Muscle layer of duodenum (tissue), 2 donors: ENCODE measurements at regions not wholly inside any gene's neighbourhood (a gene's known extent, or its start where the extent isn't known, plus 50 kb on each side); places are given as distances from the start of the nearest gene placed in this dataset.
"Not testable (repeated sequence)": the region's sequence is repeated elsewhere in the genome, so short reads cannot be mapped to it uniquely, and the experiment has no call there.

Source experiments
- H3K27ac ChIP-seq: one replicate; pipeline ENCODE4 v1.7.0; 2013; ENCODE audit warnings: mild to moderate bottlenecking, low read length
- H3K27me3 ChIP-seq: one replicate; pipeline ENCODE4 v1.7.0; 2013; ENCODE audit warnings: low read depth, mild to moderate bottlenecking, control low read depth, low read length
- H3K36me3 ChIP-seq, 2 donors: one replicate each; pipeline ENCODE4 v1.7.0; 2013; ENCODE audit warnings: low read length in 2 of 2, control low read depth in 1 of 2, mild to moderate bottlenecking in 1 of 2; ENCODE audit not compliant: insufficient read depth in 2 of 2, control insufficient read depth in 1 of 2
- H3K4me1 ChIP-seq, 2 donors: one replicate each; pipeline ENCODE4 v1.7.0; 2013; ENCODE audit warnings: low read length in 2 of 2, mild to moderate bottlenecking in 2 of 2, control low read depth in 1 of 2, moderate library complexity in 1 of 2; ENCODE audit not compliant: insufficient read depth in 2 of 2, control insufficient read depth in 1 of 2
- H3K4me3 ChIP-seq, 2 donors: one replicate each; pipeline ENCODE4 v1.7.0; 2013; ENCODE audit warnings: low read length in 2 of 2, low read depth in 1 of 2, mild to moderate bottlenecking in 1 of 2
- H3K9me3 ChIP-seq, 2 donors: one replicate each; pipeline ENCODE4 v1.7.0; 2013; ENCODE audit warnings: low read length in 2 of 2, control low read depth in 1 of 2, mild to moderate bottlenecking in 1 of 2; ENCODE audit not compliant: control insufficient read depth in 1 of 2
- donor health status: healthy.

DNA sequence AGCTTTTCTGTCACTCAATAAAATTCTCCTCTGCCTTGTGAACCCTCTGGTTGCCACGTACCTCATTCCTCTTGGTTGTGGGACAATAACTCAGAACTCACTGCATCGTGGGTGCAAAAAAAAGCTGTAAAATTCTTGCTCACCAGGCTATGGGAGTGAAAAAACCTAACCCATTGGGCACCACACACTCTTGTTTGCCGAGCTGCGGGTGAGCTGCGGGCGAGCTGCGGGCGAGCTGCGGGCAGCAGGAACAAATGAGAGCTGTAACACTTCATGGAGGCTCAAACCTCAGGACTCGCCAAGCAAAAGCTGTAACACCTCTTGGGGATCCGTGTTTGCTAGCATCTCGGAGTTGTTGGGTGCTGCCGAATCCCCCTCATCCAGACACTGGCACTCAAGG is 641.3 kb upstream of the CHRM3 start:
- H3K27me3 ChIP-seq, result no peaks in the 10 kb centered on the region
- no peak overlapping the region for H3K27ac ChIP-seq
- no peaks in the 10 kb centered on the region for H3K36me3 ChIP-seq
- no peaks in the 10 kb centered on the region for H3K4me1 ChIP-seq
- H3K4me3 ChIP-seq, result no peak overlapping the region
- peaks cover 0 to 10% of the 10 kb centered on the region in 2 donors for H3K9me3 ChIP-seq

DNA sequence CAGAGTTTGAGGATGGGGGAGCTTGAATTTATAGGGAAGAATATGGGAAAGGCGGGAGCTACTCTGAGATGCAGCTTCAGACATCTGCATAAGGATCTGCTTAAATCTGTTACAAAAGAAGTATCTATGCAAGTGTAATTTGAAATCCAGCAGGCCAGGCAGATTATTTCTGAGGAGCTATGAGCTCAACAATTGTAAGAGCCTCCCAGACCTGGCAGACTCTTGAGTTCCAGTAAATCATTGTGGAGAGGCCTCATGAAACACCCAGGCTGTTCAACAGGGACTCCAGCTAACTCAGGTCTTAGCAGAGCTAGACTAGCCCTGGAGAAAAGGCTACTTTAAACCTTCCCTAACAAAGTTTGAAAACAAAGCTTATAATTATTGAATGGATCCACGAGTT is 647.5 kb upstream of the CHRM3 start:
- no peaks in the 10 kb centered on the region for H3K9me3 ChIP-seq
- H3K27ac ChIP-seq, result no peak overlapping the region
- H3K4me3 ChIP-seq, result no peak overlapping the region
- no peaks in the 10 kb centered on the region for H3K27me3 ChIP-seq
- no peaks in the 10 kb centered on the region for H3K4me1 ChIP-seq
- H3K36me3 ChIP-seq, result no peaks in the 10 kb centered on the region

DNA sequence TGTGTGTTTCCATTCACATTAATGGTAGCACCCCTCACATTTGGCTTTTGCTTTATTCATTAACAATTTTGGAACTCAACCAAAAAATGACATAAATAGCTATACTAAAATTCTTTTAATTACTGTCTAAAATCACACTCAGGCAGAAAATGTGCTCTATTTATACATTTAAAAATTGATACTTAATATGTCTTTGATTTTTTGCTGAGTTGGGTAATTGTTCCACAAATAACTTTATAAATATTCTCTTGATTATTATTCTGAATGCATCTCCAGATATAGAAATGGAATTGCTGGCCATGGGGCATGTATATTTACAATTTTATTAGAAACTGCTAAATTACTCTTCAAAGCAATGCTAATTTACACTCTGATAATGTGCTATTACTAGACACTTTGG is 658.7 kb upstream of the CHRM3 start:
- Histone ChIP-seq H3K4me1 (no peaks in the 10 kb centered on the region), H3K27ac (no peak overlapping the region), H3K4me3 (no peak overlapping the region), H3K9me3 (no peaks in the 10 kb centered on the region), H3K27me3 (no peaks in the 10 kb centered on the region), H3K36me3 (no peaks in the 10 kb centered on the region)

DNA sequence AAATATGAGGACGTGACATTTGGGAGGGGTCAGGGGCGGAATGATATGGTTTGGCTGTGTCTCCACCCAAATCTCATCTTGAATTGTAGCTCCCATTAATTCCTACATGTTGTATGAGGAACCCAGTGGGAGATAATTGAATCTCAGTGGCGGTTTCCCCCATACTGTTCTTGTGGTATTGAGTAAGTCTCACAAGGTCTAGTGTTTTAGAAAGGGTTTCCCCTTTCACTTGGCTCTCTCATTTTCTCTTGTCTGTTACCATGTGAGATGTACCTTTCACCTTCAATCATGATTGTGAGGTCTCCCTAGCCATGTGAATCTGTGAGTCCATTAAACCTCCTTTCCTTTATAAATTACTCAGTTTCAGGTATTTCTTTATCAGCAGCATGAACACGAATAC is 663.6 kb upstream of the CHRM3 start:
- Histone ChIP-seq H3K4me1 (no peaks in the 10 kb centered on the region), H3K9me3 (no peaks in the 10 kb centered on the region), H3K36me3 (no peaks in the 10 kb centered on the region), H3K27ac (no peak overlapping the region), H3K27me3 (no peaks in the 10 kb centered on the region), H3K4me3 (no peak overlapping the region)

DNA sequence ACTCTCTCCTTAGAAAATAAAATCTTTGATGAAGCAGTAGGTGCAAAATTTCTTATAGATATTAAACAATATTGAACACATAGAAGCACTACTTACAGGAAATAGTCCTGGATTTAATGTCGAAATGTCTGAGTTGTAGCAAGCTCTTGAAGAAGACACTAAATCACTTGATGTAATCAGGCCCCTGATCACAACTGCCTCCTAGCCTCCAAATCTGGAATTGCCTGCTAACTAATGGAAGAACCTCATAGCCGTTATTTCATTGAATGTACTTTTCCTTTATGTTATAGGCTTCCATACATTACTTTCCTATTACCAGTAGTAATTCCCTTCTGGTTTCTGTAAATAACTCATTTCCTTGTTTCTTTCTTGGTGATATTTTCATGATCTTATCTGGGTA is 675.7 kb upstream of the CHRM3 start:
- Histone ChIP-seq H3K4me1 (no peaks in the 10 kb centered on the region), H3K9me3 (no peaks in the 10 kb centered on the region), H3K27me3 (no peaks in the 10 kb centered on the region), H3K4me3 (no peak overlapping the region), H3K36me3 (no peaks in the 10 kb centered on the region), H3K27ac (no peak overlapping the region)

DNA sequence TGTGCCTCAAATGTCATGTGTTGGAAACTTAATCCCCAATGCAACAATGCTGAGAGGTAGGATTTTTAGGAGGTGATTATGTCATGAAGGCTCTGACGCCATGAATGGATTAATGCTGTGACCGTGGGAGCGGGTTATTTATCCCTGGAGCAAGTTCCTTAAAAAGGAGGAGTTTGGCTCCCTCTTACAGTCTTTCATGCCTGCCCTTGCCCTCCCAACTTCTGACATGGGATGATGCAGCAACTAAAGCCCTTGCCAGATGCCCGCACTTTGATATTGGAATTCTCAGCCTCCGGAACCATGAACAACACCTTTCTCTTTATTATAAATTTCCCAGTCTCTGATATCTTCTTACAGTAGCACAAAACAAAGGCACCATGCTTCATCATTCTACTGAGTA is 685.3 kb upstream of the CHRM3 start:
- Histone ChIP-seq H3K36me3 (no peaks in the 10 kb centered on the region), H3K27ac (no peak overlapping the region), H3K4me1 (no peaks in the 10 kb centered on the region), H3K9me3 (no peaks in the 10 kb centered on the region), H3K4me3 (no peak overlapping the region), H3K27me3 (no peaks in the 10 kb centered on the region)

DNA sequence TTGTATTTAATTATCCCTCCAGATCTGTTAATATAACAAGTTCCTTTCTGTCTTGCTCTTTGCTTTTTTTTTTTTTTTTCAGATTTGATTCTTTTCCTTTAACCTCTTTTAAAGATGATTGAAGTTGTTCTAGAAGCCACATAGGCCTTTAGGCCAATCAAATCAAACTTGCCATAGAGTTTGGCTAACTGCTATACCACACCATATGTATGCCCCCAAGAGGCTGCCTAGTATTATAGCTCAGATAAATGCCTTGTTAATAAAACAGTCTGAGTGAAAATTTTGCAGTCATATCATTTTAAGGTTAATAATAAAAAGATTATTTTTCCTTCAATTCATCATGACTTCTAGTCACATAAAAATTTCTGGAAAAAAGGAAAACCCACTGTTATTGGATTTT is 696.0 kb upstream of the CHRM3 start:
- no peak overlapping the region for H3K27ac ChIP-seq
- H3K36me3 ChIP-seq, result no peaks in the 10 kb centered on the region
- H3K9me3 ChIP-seq, result no peaks in the 10 kb centered on the region
- H3K4me3 ChIP-seq, result no peak overlapping the region
- no peaks in the 10 kb centered on the region for H3K27me3 ChIP-seq
- H3K4me1 ChIP-seq, result no peaks in the 10 kb centered on the region

DNA sequence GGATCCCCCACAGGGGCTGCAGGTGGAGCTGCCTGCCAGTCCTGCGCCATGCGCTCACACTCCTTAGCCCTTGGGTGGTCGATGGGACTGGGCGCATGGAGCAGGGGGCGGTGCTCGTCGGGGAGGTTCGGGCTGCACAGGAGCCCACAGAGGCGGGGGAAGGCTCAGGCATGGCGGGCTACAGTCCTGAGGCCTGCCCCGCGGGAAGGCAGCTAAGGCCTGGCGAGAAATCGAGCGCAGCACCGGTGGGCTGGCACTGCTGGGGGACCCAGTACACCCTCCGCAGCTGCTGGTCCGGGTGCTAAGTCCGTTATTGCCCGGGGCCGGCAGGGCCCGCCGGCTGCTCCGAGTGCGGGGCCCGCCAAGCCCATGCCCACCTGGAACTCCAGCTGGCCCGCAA is 701.8 kb upstream of the CHRM3 start:
- H3K27ac ChIP-seq, H3K9me3 ChIP-seq, H3K27me3 ChIP-seq, H3K36me3 ChIP-seq, H3K4me3 ChIP-seq, H3K4me1 ChIP-seq: not testable (repeated sequence)

DNA sequence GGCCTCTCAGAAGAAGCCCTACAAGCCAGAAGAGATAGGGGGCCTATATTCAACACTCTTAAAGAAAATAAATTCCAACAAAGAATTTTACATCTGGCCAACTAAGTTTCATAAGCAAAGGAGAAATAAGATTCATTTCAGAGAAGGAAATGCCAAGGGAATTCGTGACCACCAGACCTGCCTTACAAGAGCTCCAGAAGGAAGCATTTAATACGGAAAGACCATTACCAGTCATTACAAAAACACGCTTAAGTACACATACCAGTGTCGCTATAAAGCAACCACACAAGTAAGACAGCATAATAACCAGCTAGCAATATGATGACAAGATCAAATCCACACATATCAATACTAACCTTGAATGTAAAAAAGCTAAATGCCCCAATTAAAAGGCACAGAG is 704.9 kb upstream of the CHRM3 start:
- no peaks in the 10 kb centered on the region for H3K27me3 ChIP-seq
- H3K27ac ChIP-seq, result no peak overlapping the region
- no peak overlapping the region for H3K4me3 ChIP-seq
- H3K36me3 ChIP-seq, result no peaks in the 10 kb centered on the region
- H3K9me3 ChIP-seq, result no peaks in the 10 kb centered on the region
- no peaks in the 10 kb centered on the region for H3K4me1 ChIP-seq

DNA sequence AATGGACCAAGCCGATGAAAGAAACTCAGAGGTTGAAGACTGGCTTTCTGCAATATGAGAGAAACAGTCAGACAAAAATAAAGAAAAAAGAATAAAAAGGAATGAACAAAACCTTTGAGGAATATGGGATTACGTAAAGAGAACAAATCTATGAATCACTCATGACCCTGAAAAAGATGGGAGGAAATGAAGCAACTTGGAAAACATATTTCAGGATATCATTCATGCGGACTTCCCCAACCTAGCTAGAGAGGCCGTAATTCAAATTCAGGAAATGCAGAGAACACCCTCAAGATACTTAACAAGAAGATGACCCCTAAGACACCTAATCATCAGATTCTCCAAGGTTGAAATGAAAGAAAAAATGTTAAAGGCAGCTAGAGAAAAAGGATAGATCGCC is 705.3 kb upstream of the CHRM3 start:
- Histone ChIP-seq H3K36me3 (no peaks in the 10 kb centered on the region), H3K4me1 (no peaks in the 10 kb centered on the region), H3K27ac (no peak overlapping the region), H3K27me3 (no peaks in the 10 kb centered on the region), H3K9me3 (no peaks in the 10 kb centered on the region), H3K4me3 (no peak overlapping the region)

DNA sequence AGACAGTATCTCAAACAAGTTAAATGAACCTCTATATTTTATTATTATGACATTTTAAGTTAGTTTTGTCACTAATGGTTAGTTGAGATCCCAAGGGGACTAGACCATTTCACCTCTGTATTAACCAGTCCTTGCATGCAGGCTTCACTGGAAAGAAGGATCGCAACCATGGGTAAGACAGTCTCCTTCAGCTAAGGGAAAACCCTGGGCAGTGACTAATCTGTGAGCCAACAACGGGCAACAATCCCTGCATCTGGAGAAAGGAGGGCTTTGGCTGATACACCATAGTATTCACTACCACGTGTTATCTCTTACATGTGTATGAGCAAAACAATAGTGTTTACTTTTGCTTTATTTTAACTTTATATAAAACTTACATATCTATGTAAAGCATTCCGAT is 708.8 kb upstream of the CHRM3 start:
- no peak overlapping the region for H3K4me3 ChIP-seq
- no peaks in the 10 kb centered on the region for H3K4me1 ChIP-seq
- H3K36me3 ChIP-seq, result no peaks in the 10 kb centered on the region
- no peak overlapping the region for H3K27ac ChIP-seq
- H3K27me3 ChIP-seq, result no peaks in the 10 kb centered on the region
- H3K9me3 ChIP-seq, result no peaks in the 10 kb centered on the region

DNA sequence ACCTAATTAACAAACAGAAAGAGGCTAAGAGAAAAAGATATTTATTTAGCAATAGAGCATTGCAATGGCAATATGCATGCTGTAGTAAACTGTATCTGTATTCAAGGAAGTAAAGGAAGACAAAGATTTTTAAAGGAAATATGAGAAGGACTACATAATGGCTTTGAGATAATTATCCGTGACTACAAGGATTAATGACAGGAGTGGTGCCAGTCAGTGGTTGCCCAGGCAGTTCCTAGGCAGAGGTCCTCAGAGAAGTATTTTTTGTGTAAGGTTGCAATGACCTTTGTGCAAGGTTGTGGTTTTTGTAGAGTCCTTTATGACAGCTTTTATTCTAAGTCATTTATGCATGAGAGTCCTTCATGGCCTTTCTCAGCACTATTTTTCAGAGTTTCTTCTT is 711.1 kb upstream of the CHRM3 start:
- H3K4me3 ChIP-seq, result no peak overlapping the region
- no peaks in the 10 kb centered on the region for H3K36me3 ChIP-seq
- H3K27me3 ChIP-seq, result no peaks in the 10 kb centered on the region
- no peaks in the 10 kb centered on the region for H3K4me1 ChIP-seq
- no peaks in the 10 kb centered on the region for H3K9me3 ChIP-seq
- no peak overlapping the region for H3K27ac ChIP-seq
